ENCODE measurements at regions not wholly inside any gene's neighbourhood (a gene's known extent, or its start where the extent isn't known, plus 50 kb on each side); places are given as distances from the start of the nearest gene placed in this dataset.
A peak's percentile ranks its signal among the peaks of the same experiment; 100 is the strongest.

DNA sequence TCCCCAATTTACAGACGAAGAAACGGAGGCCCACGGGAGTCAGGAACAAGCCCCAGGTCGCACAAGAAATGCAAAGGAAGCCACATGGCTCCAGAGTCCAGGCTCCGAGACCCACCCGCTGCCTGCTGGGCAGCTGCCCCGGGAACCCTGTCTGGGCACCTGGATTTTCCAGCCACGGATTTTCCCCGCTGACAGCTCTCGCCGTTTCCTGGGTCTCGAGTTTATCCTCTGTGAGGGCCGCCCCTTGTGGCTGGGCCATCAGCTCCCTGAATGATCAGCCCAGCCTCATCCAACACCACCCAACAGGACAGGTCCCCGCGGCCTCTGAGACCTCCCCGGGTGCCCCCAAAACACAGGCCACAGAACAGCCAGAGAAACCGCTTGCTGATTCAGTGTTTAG lies 189.7 kb downstream of the BRD1 start:
- no peak for DNase-seq

DNA sequence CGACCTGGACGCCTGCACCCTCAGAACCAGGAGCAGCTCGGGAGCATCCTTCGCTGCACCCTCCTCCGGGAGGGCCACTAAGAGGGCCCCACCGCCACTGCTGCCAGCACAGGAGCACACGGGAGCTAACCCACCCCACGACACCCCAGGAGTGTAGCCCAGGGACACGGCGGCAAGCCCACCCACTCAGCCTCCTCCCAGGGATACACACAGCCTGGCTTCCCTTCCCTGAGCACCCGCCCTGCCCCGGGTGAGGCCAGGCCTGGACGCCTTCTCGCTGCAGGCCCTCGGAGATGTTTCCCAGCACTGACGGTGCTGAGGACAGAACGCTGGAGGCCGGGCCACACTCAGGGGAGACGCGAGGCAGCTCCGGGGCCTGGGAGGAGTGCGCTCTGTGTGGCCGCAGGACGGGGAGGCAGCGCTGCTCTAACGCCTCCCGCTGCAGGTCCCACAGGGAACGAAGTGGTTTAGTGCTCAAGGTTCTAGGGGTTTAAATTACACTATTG lies 190.4 kb downstream of the BRD1 start:
- no peak for DNase-seq

DNA sequence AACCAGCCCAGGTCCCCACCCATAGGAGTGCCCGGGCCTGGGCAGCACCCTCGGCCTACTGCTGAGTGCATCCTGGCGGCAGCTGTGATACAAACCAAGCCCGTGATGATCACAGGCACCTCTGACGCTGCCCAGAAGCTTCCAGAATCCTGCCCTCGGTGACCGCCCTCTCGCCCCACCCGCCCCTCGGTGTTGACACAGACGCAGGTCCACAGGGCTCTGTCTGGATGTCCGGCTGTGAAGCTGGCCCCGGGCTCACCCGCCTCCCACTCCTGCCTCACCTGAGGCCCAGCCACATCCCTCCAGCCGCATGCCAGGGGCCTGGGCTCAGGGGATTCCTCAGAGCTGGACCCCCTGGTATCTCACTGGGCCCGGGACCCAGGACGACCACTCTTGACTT lies 191.0 kb downstream of the BRD1 start:
- no peak for DNase-seq

DNA sequence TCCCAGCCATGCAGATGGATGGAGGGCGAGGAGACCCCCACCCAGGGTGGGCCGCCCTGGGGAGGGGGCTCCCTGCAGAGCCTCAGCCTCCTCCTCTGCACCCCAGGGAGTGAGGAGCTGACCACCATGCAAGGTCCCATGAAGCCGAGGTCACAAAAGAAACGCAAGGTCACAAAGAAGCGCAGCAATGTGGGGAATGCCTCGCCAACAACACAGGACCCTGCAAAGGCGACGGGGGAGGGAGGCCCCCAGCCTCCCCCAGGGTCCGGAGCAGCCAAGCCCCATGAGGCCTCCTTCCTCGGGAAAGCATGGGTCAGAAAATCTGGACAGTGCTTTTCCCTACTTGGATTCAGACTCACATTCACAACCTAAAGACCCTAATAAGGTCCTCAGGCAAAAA lies 191.5 kb downstream of the BRD1 start:
- no peak for DNase-seq

DNA sequence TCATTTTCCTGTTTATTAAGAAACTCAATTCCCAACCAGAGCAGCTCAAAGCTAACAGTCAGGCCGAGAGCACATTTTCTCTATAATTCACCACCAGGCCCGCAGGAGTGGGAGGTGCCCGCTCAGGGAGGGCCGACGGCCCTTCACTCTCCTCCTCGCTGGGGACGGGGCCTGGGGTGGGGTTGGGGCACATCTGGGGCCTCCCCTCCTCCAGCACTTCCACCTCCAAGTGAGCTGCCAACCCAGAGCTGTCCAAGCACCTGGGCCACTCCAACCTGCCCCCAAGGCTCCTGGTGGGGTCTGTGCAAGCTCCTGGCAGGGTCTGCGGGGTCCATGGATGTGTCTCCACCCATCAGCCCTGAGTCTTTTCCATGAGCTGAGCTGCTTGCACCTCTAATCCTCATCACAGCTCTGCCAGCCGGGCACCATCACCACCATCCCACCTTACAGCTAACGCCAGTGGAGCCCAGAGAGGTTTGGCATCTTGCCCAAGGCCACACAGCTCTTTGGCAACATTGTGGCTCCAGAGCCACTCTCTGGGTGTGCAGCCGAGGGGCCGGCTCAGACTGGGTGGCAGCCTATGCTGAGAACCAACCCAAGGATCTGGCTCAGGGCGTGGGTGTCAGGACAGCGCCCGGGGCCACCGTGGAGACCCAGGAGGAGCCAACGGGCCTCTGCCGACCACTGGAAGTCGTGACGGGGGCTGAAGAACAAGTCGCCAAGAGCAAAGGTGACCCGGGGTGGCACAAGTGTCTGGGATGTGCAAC lies 193.5 kb downstream of the BRD1 start:
- DNase-seq: no peak

DNA sequence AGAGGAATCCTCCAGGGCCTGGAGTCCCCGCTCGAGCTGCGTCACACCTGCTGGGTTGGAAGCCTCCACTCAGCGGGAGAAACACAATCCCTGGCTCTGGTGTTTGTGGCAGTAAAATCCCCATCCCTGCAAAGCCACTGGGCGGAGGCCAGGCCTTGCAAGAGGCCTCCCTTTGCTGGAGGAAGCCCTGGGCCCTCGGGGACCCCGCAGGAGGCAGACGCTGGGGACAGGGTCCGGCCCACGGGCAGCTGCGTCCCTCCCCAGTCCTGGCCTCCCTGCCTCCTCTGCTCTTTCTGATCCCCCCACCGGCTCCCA lies 194.7 kb downstream of the BRD1 start:
- no peak for DNase-seq

DNA sequence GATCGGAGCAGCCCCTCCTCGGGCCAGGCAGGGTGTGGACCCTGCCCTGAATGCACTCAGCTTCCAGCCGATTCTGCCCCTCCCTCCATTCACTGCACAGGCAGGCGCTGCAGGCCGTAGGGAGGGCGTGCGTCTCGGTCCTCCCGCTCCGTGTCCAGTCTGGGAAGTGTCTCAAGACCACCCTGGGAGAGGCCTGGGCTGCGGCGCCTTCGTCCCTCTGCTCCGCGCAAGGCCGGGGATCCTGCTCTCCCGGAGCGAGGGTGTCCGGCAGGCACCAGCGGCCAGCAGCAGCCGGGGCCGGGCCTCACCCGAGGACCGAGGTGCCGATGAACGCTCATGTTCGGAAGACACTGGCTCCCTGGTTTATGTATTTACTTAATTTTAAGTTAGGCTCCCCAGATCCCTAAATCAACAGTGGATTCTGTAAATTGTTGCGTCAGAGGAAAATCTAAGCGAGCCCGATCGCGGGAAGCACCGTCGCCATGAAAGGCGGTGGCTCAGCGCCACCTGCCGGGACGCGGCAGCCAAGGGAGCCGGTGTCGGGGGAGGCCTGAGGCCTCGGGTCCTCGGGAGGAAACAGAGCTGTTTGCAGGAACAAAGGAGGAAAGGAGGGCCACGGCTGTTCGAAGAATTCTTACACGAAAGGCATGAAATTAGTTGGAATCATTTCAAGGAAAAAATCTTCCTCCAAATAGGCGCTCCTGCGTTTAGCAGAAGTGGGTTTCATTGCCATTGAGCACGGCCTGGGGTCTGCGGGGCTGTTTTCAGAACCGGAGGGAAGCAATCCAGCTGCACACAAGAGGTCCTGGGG lies 195.3 kb downstream of the BRD1 start:
- DNase-seq: peak; percentile 62

DNA sequence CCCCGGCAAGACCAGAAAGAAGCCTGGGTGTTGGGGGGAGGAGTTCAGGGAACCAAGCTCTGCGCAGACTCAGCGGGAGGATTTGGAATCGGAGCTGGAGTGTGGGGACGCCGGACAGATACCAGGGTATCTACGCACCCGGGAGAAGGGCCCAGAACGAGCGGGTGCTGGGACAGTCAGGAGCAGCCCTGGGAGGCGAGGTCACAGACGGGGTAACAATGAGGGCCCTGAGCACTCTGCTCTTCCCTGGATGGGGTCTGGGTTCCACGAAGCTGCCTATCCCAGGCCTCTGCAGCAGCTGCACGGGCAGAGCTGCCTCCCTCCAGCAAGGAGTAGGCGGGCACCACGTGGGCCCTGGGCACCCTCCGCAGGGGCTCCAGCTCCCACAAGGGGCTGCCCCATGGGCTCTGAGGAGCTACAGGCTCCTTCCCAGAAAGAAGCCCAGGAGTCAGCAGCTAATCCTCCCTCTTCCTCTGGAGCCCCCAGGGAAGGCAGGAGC lies 197.2 kb downstream of the BRD1 start:
- DNase-seq: no peak

DNA sequence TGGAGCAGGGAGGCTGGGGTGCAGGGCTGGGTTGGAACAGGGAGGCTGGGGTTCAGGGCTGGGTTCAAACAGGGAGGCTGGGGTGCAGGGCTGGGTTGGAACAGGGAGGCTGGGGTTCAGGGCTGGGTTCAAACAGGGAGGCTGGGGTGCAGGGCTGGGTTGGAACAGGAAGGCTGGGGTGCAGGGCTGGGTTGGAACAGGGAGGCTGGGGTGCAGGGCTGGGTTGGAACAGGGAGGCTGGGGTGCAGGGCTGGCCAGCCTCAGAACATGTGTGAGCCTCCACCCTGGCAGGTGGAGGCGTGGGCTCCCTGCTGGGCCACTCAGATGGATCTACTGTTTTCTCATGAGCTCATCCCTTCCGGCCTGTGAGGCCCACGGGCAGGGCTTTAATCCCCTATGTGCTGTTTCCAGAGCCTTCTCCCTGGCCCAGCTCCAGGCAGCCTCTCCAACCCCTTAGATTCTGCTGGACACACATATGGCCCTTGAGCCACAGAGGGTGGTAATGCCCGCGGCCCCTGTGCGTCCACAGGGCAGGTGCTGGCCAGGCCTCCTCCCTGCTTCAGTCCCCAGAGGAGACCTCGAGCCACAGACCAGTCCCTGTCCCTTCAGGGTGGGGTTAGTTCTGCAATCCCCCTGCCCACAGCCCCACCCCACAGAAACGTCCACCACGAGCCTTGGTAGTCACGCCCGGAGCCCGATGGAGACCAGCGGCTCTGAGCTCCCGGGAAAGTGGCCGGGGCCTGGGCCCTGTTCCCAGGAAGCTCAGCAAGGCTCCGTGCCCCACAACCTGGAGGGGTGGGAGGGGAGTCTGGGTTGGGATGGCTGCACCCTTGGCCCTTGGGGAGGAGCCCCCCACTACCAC lies 197.9 kb downstream of the BRD1 start:
- DNase-seq: no peak

DNA sequence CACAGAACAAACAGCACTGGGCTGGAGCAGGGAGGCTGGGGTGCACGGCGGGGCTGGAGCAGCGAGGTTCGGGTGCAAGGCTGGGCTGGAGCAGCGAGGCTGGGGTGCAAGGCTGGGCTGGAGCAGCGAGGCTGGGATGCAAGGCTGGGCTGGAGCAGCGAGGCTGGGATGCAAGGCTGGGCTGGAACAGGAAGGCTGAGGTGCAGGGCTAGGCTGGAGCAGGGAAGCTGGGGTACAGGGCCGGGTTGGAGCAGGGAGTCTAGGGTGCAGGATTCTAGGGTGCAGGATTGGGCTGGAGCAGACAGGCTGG lies 198.5 kb downstream of the BRD1 start:
- no peak for DNase-seq

DNA sequence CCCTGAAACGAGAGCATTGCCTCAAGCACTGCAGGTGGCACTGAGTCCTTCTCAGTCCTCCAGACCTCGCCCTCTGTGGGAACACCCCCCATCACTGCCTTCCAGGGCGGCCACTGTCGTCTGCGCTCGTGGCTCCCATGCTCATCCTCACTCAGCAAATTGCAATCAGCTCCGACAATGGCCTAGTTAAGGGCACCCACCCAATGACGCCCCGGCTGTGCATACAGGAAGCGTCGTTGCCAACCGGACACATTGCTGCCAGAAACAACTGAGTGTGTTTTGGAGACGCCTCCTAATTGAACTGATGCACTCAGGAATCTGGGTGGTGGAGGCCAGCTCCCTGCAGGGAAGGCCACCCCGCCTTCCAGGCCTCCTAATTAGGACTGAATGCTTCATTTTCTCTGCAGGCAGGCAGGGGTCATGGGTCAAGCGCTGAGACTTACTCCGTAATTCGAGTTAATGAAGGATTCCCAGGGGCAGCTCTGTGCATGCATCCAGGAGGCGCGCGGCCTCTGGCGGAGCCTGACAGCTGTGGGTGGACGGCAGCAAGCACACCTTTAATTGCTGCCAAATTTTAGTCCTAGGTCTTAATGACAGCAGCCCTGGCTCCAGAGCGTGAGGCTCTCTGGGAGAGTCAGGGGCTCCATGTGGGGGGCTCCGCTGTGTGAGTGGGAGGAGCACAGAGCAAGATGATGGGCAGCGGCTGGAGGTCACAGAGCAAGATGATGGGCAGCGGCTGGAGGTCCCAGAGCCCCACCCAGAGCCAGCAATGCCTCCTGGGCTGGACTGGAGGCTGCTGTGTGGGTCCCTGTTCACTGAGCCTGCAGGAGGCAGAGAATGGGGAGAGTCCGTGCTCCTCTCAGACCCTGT lies 199.0 kb downstream of the BRD1 start:
- no peak for DNase-seq

DNA sequence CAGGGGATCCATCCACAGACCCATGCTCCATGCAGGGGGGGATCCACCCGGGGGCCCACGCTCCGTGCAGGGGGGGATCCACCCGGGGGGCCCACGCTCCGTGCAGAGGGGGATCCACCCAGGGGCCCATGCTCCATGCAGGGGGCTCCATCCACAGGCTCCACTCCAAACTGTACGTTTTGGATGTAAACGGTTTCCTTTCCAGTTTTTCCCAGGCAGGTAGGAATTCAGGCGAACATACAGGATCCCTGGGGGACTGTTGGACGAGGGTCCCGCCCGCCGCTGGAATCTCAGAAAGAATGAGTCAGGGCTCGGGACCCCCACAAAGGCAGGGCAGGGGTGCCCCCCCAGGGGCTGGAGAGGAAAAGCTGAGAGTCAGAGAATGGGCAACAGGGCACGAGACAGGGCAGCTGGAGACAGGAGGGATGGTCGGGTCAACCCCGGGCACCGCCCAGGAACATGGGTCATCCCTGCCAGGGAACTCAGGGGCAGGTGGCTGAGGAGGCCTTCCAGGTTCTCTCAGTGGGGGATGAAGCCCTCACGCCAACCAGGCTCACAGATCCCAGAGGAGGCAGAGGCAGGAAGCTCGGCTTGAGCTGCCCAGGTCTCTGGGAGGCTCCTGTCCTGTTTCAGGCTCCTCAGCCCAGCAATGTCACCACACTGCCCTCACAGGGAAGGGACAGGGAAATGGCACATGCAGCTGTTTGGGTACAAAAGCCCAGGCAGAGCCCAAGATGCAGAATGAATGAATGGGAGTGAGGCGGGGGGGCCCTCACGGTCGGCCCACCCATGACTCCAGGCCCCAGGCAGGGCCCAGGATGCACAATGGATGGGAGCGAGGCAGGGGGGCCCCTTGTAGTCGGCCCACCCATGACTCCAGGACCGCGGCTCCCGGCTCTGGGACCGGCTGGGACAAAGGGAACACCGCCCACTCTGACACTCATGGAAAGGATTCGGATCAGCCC lies 200.2 kb downstream of the BRD1 start:
- no peak for DNase-seq

DNA sequence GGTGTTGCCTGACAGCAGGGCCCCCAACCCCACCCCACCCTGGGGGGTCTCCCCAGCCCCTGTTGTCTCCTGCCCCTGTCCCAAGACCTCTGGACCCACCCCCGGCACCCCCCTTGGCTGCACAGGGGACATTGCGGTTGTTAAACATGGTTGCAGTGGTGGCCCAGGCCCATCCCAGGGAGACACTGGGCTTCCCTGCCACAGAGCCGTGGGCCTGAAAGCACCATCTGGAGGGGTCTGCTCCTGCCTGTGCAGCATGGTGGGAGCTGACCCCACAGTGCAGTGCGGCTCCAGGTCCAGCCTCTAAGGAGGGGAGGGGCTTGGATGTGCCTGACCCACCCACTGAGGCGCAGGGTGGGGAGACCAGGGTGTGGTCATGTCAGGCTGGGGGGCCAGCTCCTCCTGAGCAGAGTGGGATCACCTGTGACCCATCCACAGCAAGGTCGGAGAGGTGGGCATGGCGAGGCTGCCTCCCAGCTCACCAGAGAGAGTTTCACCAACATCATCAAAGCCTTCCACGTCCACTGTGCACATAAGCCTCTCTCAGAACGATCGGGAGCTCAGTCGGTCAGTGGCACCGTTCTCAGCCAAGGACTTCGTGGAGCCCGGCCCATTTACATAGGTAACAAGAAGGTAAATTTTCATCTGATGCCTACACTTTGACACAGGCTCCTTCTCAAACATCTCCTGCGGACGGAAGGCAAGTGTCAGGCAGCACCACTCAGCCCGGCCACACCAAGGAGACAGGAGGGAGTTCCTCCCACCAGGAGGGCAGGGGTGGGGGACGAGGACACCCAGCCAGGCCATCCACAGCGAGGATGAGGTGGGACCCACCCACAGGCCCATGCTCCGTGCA lies 201.1 kb downstream of the BRD1 start:
- DNase-seq: no peak

DNA sequence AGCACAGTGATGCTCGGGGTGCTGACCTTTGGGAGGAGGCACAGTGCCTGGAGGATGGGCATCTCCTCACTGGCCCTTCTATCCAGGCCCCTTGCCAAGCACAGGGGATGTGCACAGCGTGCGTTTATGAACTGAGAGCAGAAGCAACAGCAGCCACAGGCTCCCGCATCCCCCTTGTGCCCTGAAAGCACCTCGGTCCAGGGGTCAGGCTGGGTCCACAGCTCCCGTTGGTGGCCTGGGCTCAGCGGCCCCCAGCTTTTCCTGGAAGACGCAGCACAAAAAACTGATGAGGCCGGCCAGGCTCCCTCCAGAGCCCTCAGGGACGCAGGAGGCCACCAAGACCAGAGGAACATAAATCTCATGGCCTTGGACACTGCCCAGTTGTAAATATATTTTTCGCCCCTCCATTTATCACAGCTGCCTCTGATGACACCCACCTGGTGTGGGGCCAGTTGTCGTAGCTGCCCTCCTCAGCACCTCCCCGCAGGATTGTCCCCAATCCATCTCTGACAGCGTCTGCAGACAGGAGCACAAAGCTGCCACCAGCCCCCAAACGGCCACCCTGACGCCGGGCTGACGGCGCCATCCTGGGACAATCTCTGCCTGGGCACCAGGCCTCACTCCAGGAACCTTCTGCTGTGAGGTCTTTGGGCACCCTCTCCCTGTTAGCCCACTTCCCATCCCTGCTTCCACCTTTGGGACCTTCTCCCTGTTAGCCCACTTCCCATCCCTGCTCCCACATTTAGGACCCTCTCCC lies 203.1 kb downstream of the BRD1 start:
- no peak for DNase-seq

DNA sequence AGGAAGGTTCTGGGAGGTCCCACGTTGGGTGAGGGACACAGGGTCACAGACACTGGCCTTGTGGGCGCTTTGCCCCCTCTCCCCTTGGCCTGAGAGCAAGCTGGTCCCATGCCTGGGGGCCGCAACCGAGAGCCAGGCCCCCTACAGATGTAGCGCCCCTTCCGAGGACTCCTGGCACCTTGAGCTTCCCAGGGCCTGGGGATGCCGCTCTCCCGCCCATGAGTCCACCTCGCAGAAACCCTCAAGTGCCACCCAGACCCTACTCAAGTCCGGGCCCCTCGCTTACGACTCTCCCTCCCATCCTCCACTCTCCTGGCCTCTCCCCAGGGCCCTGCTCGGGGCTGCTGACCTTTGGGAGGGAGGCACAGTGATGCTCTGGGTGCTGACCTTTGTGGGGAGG lies 204.0 kb downstream of the BRD1 start:
- no peak for DNase-seq

DNA sequence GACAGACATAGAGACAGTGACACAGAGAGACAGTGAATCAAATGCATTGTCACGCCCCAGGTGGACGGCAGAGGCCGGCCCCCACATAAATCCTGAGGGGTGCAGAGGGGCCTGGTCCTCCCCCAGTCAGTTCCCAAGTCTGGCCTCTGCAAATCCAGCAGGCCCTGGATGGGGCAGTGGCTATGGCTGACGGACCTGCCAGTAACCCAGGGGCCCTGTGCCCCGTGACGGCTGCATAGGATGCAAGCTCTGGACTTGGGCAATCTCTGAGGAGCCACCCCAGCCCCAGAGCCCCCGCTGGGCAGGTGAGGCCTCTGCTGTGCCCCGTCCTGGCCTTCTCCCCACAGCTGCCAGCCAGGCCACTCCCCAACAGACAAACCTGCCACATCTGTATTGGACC lies 204.5 kb downstream of the BRD1 start:
- DNase-seq: no peak

DNA sequence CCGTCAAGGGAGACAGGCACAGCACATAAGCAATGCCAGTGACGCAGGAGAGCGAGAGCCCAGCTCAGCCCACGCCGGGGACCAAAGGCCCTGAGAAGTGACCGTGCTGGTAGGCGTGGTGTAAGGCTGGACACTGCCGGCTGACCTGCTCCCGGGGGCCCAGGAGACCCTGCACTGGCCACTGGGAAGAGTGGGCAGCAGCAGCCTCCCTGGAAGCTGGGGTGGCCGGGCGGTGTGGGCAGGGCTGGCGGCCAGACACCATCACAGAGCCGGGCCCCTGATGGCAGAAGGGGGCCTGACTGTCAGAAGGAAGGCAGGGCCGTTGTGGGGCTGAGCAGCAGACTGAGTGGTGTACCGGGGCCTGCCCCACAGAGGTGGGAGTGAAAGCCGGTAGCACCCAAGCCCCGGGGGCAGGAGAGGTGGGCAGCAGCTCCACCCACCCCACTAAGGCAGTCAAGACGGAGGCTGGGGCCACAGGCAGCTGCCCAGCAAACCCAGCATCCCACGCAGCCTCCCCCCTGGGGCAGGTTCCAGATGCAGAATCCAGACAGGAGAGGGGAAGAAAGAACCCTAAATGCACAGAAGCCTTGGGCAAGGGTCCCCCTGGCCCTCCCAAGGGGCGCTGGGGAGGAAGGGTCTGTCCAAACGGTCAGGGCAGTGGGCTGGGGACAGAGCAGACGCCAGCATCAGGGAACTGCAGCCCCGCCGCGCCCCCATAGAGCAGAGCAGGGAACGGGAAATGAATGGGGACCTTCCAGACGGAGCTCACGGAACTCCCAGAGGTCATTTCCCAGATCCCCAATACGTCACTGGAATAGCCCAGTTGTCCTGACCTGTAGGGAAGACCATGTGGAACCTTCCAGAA lies 205.2 kb downstream of the BRD1 start:
- no peak for DNase-seq

DNA sequence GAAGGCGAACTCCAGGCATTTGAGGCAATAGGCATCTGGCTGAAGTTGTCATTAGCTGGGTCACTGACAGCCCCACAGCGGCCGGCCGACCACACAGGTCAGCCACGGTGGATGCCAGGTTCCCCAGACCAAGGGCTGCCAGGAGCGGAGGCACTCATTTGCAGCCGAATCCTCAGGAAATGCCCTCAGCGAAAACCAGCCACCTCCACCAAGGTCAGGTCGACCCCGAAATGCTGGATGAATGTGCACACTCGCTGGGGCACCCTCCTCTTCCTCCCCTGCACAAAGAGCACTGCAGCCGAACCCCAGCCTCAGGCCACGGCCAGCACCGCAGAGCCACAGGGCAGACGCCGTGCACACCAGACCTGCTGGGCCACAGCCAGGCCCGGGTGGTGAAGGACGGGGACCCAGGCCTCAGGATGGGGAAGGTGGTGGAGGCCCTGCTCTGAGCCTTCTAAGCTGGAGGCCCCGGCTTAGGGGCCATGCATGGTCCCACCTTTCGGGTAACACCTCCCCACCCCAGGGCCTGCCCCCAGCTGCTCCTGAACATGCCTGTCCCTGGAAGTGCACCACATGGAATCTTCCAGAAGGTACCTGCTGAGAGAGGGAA lies 206.0 kb downstream of the BRD1 start:
- no peak for DNase-seq
